ENCODE measurements at regions not wholly inside any gene's neighbourhood (a gene's known extent, or its start where the extent isn't known, plus 50 kb on each side); places are given as distances from the start of the nearest gene placed in this dataset.

DNA sequence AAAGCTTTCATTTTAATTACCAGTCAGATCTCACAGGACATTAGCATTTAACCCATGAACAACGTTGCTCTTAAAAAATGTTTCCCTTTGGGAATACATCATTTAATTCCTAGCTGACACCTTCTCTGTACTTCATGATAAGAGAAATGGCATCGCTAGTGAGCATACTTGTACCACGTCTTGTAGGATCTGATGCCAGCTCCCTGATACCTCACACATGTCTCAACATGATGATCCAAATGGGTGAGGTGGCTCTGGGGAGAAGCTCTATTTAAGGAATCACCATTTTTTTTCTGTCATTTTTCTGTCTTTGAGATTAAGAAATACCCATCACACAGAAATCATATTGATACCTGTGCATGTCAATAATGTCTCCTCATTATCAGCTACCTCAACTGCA is 772.1 kb upstream of the CA10 start:
- no peak overlapping the region for H3K27ac ChIP-seq (ENCODE audit: extremely low read depth, low read depth, low read length)
- CTCF ChIA-PET = no interaction called here
- POLR2A ChIA-PET = no interaction called here
- TF ChIP-seq EGR2 (tag by site-specific recombination; IDR thresholded peaks at IDR 0.05; ENCODE audit: low read depth) (no peak), ZNF302 (tag by site-specific recombination; IDR thresholded peaks at IDR 0.05; ENCODE audit: low read depth) (no peak)
- TF ChIP-seq, protein P1, sequence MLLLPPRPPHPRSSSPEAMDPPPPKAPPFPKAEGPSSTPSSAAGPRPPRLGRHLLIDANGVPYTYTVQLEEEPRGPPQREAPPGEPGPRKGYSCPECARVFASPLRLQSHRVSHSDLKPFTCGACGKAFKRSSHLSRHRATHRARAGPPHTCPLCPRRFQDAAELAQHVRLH (tag by site-specific recombination; IDR thresholded peaks at IDR 0.05) = no peak
- no peaks in the 10 kb centered on the region for H3K36me3 ChIP-seq (ENCODE audit: control insufficient read depth in 2 of 2, insufficient read depth in 1 of 2, low read length in 2 of 2)
- no peaks in the 10 kb centered on the region for H3K9me3 ChIP-seq (ENCODE audit: control insufficient read depth, insufficient read depth, low read depth, low read length)
- H3K4me3 ChIP-seq (ENCODE audit: low read depth, low read length) = no peak overlapping the region
- no peaks in the 10 kb centered on the region for H3K4me1 ChIP-seq (ENCODE audit: control insufficient read depth, insufficient read depth, low read length)

DNA sequence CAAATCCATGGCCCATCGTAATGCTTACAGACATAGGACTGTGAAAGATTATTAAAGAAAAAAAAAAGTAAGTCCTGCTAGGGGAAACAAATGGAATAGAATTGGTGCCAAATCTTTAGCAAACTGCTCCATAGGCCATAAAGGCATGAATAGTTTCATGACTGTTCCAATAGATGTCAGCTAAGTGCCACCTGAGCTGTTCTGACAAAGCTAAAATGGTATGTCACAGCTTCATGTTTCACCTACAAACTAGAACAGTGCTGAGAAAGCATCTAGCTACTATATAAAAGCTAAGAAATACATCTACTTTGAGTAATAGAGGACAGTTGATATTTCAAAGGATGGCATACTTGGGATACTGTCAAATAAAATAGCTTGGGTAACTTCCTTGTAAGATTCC is 771.6 kb upstream of the CA10 start:
- ChIA-PET POLR2A (no interaction called here), CTCF (no interaction called here)
- Histone ChIP-seq H3K27ac (ENCODE audit: extremely low read depth, low read depth, low read length) (no peak overlapping the region), H3K9me3 (ENCODE audit: control insufficient read depth, insufficient read depth, low read depth, low read length) (no peaks in the 10 kb centered on the region), H3K36me3 (ENCODE audit: control insufficient read depth in 2 of 2, insufficient read depth in 1 of 2, low read length in 2 of 2) (no peaks in the 10 kb centered on the region), H3K4me3 (ENCODE audit: low read depth, low read length) (no peak overlapping the region), H3K4me1 (ENCODE audit: control insufficient read depth, insufficient read depth, low read length) (no peaks in the 10 kb centered on the region)
- TF ChIP-seq, protein P2, sequence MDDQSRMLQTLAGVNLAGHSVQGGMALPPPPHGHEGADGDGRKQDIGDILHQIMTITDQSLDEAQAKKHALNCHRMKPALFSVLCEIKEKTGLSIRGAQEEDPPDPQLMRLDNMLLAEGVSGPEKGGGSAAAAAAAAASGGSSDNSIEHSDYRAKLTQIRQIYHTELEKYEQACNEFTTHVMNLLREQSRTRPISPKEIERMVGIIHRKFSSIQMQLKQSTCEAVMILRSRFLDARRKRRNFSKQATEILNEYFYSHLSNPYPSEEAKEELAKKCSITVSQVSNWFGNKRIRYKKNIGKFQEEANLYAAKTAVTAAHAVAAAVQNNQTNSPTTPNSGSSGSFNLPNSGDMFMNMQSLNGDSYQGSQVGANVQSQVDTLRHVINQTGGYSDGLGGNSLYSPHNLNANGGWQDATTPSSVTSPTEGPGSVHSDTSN (CRISPR knock-in tag; IDR thresholded peaks at IDR 0.05) = no peak
- TF ChIP-seq ZNF132 (tag by site-specific recombination; IDR thresholded peaks at IDR 0.05; ENCODE audit: borderline replicate concordance) = no peak
- no peak for TF ChIP-seq ZBTB1 (tag by site-specific recombination; IDR thresholded peaks at IDR 0.05)
- no peak for TF ChIP-seq ZNF510 (tag by site-specific recombination; IDR thresholded peaks at IDR 0.05; ENCODE audit: insufficient replicate concordance)
- TF ChIP-seq, protein P3, sequence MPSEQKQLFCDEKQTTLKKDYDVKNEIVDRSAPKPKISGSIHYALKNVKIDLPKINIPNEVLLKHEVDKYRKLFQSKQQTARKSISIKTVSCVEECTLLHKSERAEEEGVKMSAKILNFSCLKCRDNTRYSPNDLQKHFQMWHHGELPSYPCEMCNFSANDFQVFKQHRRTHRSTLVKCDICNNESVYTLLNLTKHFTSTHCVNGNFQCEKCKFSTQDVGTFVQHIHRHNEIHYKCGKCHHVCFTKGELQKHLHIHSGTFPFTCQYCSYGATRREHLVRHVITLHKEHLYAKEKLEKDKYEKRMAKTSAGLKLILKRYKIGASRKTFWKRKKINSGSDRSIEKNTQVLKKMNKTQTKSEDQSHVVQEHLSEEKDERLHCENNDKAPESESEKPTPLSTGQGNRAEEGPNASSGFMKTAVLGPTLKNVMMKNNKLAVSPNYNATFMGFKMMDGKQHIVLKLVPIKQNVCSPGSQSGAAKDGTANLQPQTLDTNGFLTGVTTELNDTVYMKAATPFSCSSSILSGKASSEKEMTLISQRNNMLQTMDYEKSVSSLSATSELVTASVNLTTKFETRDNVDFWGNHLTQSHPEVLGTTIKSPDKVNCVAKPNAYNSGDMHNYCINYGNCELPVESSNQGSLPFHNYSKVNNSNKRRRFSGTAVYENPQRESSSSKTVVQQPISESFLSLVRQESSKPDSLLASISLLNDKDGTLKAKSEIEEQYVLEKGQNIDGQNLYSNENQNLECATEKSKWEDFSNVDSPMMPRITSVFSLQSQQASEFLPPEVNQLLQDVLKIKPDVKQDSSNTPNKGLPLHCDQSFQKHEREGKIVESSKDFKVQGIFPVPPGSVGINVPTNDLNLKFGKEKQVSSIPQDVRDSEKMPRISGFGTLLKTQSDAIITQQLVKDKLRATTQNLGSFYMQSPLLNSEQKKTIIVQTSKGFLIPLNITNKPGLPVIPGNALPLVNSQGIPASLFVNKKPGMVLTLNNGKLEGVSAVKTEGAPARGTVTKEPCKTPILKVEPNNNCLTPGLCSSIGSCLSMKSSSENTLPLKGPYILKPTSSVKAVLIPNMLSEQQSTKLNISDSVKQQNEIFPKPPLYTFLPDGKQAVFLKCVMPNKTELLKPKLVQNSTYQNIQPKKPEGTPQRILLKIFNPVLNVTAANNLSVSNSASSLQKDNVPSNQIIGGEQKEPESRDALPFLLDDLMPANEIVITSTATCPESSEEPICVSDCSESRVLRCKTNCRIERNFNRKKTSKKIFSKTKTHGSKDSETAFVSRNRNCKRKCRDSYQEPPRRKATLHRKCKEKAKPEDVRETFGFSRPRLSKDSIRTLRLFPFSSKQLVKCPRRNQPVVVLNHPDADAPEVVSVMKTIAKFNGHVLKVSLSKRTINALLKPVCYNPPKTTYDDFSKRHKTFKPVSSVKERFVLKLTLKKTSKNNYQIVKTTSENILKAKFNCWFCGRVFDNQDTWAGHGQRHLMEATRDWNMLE (tag by site-specific recombination; conservative IDR thresholded peaks at IDR 0.05; ENCODE audit: low read depth) = no peak
- TF ChIP-seq KLF8 (tag by site-specific recombination; IDR thresholded peaks at IDR 0.05) = no peak
- TF ChIP-seq ZSCAN23 (tag by site-specific recombination; IDR thresholded peaks at IDR 0.05) = no peak
- TF ChIP-seq, protein P1 (tag by site-specific recombination; IDR thresholded peaks at IDR 0.05) = no peak
- no peak for TF ChIP-seq ZBTB21 (tag by site-specific recombination; IDR thresholded peaks at IDR 0.05)
- TF ChIP-seq, protein P4, sequence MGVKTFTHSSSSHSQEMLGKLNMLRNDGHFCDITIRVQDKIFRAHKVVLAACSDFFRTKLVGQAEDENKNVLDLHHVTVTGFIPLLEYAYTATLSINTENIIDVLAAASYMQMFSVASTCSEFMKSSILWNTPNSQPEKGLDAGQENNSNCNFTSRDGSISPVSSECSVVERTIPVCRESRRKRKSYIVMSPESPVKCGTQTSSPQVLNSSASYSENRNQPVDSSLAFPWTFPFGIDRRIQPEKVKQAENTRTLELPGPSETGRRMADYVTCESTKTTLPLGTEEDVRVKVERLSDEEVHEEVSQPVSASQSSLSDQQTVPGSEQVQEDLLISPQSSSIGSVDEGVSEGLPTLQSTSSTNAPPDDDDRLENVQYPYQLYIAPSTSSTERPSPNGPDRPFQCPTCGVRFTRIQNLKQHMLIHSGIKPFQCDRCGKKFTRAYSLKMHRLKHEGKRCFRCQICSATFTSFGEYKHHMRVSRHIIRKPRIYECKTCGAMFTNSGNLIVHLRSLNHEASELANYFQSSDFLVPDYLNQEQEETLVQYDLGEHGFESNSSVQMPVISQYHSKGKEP (tag by site-specific recombination; IDR thresholded peaks at IDR 0.05) = no peak

DNA sequence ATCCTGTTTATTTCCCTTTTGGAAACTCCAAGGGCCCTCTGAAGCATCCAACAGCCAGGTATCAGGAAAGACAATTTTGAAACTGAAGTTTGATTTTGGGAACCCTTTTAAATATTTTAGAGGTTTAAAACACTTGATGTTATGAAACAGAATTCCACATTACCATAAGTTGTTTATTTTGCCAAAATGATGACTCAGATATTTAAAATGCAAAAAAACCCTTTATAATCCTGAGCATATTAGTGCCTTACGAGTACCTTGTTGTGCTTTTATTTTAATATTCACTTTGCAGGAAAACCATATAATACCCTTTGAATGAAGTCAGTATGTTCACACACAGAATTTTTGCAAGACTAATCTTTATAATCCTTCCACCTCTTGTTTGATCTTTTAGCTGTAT is 765.1 kb upstream of the CA10 start:
- TF ChIP-seq KLF16 (tag by site-specific recombination; IDR thresholded peaks at IDR 0.05) (no peak), ZBTB7A (tag by site-specific recombination; IDR thresholded peaks at IDR 0.05; ENCODE audit: low read depth) (no peak), ZNF624 (tag by site-specific recombination; IDR thresholded peaks at IDR 0.05) (no peak), YY1 (tag by site-specific recombination; IDR thresholded peaks at IDR 0.05) (no peak), HOXC10 (CRISPR knock-in tag; IDR thresholded peaks at IDR 0.05) (no peak), ZNF670 (tag by site-specific recombination; IDR thresholded peaks at IDR 0.05; ENCODE audit: low read depth) (no peak), MEIS1 (CRISPR knock-in tag; IDR thresholded peaks at IDR 0.05; ENCODE audit: borderline replicate concordance) (no peak), ZNF341 (tag by site-specific recombination; IDR thresholded peaks at IDR 0.05; ENCODE audit: low read depth) (no peak), ZNF747 (tag by site-specific recombination; IDR thresholded peaks at IDR 0.05) (no peak), ZNF391 (tag by site-specific recombination; IDR thresholded peaks at IDR 0.05; ENCODE audit: borderline replicate concordance, low read depth) (no peak), ZNF560 (tag by site-specific recombination; IDR thresholded peaks at IDR 0.05; ENCODE audit: borderline replicate concordance) (no peak)
- TF ChIP-seq, protein P5, sequence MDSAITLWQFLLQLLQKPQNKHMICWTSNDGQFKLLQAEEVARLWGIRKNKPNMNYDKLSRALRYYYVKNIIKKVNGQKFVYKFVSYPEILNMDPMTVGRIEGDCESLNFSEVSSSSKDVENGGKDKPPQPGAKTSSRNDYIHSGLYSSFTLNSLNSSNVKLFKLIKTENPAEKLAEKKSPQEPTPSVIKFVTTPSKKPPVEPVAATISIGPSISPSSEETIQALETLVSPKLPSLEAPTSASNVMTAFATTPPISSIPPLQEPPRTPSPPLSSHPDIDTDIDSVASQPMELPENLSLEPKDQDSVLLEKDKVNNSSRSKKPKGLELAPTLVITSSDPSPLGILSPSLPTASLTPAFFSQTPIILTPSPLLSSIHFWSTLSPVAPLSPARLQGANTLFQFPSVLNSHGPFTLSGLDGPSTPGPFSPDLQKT (IDR thresholded peaks at IDR 0.05; ENCODE audit: borderline replicate concordance, low read depth, low read length) = no peak
- H3K4me1 ChIP-seq (ENCODE audit: control insufficient read depth, insufficient read depth, low read length) = no peaks in the 10 kb centered on the region
- ChIA-PET POLR2A (no interaction called here), CTCF (no interaction called here)
- no peaks in the 10 kb centered on the region for H3K9me3 ChIP-seq (ENCODE audit: control insufficient read depth, insufficient read depth, low read depth, low read length)
- H3K4me3 ChIP-seq (ENCODE audit: low read depth, low read length) = no peak overlapping the region
- H3K27ac ChIP-seq (ENCODE audit: extremely low read depth, low read depth, low read length) = no peak overlapping the region
- H3K36me3 ChIP-seq (ENCODE audit: control insufficient read depth in 2 of 2, insufficient read depth in 1 of 2, low read length in 2 of 2) = no peaks in the 10 kb centered on the region
